Fibroblast of gingiva (primary cell): ENCODE measurements at regions not wholly inside any gene's neighbourhood (a gene's known extent, or its start where the extent isn't known, plus 50 kb on each side); places are given as distances from the start of the nearest gene placed in this dataset.

Experiments used
- DNase-seq: peaks from one replicate; pipeline ENCODE4 v3.0.0-alpha.2; 2011; ENCODE audit warnings: low read depth

DNA sequence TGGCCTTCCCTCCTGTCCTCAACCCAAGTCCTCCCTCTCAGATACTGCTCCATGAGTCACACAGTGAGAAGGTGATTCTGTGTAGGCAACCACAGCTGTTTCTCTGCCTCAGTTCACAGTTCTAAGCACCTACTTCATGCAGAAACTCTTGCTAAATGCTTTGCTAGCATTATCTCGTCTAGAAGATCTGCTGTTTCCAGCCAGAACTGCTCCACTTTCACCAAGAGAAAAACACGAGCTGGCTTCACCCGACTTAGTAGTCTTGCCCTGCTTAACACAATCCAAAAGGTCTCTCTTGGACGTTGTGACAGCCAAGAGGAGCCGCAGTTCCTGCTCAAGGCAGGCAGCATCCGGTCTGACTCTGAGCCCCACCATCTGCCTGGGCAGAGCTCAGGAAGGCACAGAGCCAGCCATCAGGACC is 272.1 kb downstream of the UACA start:
- no peak for DNase-seq

DNA sequence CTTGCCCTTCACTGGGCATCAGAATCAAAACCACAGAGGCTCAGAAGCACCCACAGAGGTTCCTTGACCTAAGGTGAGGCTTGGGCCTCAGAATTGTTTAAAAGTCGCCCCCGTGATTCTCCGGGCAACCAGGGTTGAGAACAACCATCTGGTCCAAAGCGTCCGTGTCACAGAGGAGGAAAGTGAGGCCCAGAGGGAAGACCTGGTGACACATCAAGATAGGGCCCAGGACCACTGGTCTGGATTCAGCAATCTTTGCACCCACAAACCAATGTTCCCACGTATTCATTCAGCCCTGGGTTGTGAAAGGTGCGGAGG is 272.6 kb downstream of the UACA start:
- DNase-seq, result no peak

DNA sequence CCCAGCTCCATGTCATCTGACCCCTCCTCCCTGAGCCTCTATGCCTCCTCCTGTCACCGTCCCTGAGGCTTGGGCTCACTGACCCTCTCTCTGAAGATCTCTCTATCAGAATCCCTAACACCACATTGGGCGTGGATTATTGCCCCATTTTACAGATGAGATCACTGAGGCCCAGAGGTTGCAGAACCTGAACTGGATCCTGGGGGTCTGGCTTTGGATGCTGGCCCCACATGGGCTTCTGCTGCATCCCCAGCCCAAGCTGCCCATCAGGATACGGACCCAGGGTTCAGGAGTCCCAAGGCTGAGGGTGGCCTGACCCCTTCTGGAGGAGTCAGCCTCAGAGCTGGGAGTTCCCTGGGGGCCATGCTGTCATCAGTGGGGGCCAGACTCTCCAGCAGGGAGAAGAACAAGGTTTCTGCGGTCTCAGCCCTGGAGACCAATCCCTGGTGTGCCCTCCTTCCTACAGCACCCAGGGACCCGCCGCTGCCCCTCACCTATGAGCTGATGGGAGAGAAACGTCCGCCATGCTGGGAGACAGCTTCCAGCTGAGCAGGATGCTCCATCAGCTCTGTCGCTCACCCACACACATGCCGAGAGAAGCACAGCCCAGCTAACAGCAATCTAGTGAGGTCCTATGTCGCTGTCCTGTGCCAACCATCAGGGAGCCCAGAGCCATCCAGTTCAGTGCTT is 273.1 kb downstream of the UACA start:
- no peak for DNase-seq

DNA sequence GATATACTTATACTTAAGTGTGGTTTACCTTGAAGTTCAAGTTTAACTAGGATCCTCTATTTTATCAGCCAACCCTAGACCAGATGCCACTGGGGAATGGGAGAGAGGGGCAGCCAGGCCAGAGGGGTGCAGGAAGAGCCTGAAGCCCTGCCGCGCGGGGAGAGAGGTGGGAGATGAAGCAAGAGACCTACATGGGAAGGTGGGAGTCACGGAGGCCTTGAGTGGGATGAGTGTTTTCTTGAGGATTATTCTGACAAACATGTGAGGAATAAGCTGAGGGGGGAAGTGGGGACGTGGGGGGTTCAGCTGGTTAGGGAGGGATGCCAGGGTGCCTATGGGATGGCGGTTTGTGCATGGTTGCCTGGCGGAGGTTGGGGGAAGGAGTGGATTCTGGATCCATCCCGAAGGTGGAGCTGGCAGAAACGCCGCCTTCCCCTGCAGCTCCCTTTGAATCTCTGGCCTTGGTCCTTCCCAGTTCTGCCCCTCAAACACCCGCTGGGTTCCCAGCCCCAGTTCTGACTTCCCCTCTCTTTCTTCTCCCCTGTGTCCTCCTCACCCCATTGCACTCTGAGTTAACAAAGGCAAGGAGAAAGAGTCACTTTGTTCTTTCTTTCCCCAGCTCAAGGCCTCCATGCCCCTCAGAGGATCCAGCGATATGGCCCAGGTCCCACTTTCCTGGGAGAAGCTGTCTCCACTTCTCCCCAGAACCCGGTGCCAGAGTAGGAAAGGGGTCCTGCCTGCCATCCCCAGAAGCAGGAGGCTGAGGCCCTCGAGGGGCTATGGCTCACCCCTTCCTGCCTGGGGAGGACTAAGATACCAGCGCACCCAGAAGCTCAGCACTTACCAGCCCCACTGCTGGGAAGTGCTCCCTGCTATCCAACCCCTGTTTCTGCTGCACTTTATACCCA is 274.2 kb downstream of the UACA start:
- DNase-seq, result no peak

DNA sequence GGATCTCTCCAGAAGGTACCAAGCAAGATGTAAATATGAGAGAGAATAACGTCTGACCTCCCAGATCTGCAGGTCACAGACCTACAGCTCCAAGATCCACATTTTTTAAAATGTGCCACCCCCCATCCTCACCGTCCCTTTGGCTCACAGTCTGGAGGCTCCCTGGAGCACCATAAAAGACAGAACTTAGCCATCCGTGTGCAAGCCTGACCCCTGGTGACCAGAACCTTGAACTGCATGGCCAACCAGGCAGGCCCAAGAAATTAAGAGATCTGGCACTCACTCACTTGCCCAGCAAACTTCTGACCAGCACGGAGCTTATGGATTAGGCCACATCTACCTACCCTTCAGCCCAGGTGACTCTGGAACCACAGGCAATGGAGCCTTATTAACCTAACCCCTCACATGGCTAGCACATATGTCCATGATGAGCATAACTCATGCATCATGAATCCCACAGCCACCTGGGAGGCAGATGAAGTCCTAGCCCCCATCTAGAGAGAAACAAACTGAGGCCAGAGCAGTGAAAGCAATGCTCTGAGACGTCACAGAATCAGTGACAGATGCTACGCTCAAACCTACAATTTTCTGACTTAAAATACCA is 275.3 kb downstream of the UACA start:
- DNase-seq, result peak; percentile 55

DNA sequence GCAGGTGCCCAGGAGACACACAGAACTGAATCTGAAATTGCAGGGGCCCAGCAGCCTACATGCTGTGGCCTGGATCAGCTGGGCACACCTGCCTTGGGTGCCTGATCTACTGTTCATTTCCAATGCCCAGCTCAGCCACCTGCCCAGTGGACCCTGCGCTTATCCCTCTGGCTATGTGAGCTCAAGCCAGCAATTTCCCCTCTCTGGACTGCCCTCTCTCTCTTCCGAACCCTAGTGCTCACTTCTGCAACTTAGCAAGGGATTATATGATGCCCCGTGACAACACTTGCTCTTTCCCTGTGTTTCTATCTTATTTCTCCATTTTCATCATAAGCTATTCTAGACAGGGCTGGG is 276.0 kb downstream of the UACA start:
- no peak for DNase-seq

DNA sequence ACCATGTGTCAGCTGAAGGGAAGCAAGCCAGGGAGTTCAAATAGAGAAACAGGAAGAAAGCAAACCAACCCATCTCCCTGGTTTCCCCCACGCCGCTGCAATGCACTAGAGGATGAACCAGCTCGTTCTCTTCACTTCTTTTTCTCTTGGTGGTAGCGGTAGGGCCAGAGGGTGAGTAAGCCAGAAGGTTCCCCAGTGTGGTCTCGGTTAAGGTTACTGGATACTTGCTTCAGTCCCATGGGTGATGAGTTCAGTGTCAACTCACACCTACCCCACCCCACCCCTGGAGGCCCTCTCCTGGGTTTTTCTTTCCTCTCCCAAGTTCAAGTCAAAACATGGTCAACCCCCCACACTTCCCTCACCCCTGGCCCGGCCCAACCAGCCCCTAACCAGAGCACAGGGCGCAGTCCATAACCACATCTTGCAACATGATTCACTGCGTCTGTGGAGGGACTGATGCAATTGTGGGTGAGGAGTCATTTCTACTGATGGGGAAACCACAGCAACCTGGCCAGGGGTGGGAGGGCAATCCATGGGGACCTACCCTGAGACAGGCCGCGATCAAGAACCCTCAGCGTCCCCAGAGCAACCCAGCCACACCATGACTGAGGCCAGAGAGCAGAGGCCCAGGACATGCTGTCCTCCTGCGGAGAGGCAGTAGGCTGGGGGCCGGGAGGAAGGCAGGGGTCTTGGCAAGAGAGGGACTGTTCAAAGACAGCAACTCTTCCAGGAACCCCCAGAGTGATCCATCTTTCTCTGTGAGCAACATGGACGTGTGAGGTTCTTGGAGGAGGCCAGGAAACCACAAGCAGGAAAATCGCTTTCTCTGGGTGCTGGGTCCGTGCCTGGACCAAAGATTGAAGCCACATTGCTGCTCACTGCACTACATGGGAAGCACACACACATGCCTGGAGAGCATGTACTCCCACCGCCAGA is 276.6 kb downstream of the UACA start:
- DNase-seq, result peak; percentile 92

DNA sequence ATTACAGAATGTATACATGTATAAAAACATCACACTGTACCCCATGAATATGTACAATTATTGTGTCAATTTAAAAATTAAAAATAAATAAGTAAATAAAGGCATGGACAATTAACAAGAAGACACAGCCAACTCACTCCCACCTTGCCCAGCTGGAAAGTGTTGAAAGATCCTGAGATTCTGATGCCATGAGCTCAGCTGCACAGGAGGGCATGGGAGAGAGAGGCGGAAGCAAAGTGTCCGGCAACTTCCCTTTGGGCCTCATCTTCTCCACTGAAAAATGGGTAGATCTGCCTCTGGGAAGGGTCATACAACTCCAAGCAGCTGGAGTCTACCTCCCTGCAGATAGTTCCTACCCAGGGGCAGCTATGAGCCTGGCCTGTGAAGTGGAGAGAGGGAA is 277.3 kb downstream of the UACA start:
- DNase-seq, result no peak

DNA sequence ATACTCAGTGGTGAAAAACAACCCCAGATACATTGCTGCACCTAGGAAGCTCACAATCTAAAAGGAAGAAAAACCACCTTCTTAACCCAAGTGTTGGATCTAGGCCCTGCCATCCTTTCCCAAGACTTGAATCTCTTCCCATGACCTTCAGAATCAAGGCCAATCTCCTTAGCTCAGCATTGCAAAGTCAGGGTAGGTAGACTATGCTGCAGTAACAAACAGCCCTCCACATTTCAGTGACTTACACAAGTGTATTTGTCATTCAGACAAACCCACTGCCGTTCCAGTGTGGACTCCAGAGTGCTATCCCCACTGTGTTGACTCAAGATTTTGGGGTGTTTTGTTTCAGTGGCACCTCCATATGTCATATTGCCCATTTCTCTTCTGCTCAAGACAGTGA is 278.4 kb downstream of the UACA start:
- DNase-seq, result no peak

DNA sequence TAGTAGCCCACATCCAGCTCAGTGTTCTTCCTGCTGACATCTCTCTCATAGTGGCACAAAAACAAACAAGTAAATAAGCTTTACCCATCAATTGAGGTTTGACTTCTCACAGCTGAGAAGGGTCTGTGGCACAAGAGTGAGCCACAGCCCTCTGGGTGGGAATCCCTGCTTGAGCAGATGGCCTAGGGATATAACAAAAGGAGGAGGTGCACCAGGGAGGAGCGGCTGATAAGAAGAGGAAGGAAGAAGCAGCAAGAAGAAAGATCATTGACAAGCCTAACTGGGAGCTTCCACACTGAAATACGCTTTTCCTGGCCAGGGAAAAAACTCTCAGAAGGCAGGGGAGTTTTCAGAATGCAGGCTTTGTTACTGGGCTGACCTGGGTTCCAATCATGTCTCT is 279.8 kb downstream of the UACA start:
- DNase-seq, result no peak

DNA sequence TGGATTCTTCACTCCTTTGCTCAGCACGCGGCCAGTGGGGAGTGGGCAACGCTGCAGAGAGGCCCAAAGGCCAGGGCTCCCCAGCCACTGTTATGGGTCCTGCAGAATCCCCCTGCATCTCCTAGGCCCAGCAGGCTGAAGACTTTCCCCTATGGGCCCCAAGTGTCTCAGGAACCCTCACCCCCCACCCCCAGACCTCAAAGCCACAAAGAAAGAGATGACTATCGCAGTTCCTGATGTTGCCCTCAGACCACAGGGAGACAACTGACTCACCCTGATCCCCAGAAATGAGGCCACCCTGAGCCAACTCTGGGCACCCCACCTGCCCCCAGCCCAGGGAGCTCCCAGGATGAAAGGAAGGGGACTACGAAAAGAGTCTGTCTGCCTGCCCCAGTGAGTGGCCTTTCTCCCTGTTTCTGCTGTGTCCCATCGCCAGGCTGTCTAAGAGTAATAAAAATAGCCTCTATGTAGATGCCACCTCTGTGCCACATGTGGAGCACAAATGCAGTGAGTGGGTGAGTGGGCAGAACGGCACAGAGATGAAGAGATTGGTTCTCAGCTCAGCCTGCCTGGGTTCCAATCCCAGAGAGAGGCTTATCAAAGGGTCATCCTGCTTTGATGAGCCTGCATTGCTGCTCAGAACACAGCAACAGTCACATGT is 283.0 kb downstream of the UACA start:
- no peak for DNase-seq

DNA sequence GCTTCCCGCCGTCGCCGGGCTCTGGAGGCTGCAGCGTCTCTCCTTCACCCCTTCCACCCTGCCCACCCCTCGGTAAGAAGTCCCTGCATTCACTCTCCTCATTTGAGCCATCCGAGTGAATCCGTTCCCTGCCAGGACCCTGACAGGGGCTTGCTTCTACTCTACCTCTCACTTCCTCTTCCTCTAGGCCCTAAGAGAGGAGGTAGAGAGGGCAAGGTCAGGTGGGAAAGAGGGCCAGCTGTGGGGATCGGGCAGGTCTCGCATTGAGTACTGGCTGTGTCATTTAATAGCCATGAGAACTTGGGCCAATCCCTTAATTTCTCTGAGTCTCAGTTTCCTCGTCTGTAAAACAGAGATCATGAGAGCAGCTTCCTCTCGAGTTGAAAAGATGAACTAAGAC is 283.6 kb downstream of the UACA start:
- no peak for DNase-seq

DNA sequence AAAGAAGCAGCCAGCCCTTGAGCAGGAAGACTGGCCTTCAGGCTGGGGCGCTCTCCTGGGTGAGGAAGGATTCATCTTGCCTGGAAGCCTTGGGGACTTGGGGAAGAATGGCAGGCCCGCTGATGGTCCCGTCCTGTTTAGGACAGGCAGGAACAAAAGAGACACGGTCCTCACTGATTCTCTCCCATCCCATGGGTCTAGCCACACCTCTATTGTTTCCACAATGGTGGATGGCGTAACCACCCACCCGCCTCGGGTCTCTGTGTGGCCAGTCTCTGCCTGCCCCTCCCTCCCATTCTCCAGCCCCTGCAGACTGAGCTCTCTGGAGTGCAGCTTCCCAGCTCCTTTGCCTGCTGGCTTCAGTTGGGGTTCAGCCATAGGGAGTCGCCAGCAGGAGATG is 284.3 kb downstream of the UACA start:
- no peak for DNase-seq

DNA sequence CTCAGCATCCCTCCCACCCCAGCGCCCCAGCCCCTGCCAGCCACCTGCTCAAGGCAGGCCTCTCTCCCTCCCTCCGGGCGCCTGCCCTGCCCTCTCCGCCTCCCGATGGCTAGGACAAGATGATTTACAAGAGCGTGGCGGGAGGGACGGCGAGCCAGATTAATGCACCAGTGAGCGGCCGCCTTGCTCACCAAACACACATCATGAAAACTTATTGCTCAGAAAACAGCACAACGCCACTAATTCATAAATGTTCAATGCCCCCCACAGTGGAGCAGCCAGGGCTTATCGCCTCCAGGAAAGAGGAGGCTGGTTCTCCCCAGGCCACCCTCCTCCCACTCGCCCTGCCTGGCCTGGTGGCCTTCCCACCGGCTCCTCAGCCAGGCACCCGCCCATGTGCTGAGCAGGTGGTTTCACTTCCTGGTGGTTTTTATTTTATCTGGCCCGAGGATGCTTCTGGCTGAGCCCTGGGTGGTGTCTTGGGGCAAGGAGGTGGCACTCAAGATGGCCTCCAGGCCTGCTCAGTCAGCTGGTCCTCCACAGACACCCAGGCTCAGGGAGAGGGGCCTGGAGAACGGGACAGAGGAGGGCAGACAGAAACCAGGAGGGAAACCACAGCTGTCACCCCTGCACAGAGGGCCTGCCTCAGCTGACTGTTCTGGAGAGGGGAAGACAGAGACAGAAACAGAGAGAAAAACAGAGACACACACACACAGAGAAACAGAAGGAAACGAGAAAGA is 284.9 kb downstream of the UACA start:
- DNase-seq, result no peak

DNA sequence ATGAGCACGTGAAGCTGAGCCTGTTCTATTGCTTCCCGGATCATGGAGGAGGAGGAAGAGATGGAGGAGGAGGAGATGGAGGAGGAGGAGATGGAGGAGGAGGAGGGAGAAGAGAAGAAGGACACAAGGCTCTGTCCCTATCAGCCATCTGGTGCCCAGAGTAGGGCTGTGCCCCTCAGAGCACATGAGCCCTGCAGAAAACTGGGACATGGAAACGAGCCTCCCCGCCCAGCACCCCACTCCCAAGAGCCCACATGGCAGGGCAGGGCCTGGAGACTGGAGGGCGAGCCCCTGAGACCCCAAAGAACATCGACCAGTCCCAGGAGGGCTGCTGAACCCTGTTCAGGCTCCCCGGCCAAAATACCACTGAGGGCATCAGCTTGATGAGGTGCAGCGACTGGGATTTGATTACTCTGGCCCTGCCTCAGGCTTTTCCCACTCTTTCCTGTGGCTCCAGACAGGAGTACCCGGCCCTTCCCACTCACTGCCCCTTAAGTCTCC is 285.6 kb downstream of the UACA start:
- no peak for DNase-seq

DNA sequence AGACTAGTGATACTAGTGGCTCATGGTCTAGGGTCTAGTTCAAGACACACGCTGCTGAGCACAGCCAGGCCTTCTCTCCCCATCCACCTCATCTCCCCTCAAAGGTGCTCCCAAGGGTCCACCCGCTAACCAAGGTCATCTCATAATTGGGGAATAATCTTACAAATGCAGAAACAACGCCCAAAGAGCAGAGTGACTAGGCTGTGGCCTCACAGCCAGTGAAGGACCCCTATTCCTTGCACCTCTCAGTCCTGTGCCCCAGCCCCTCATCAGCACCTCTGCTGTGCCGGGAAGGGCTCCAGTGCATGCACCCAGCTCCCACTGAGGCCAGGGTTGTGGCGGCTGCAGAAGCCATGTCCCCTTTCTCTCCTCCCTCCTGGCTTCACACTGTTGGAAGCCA is 286.9 kb downstream of the UACA start:
- DNase-seq, result no peak

DNA sequence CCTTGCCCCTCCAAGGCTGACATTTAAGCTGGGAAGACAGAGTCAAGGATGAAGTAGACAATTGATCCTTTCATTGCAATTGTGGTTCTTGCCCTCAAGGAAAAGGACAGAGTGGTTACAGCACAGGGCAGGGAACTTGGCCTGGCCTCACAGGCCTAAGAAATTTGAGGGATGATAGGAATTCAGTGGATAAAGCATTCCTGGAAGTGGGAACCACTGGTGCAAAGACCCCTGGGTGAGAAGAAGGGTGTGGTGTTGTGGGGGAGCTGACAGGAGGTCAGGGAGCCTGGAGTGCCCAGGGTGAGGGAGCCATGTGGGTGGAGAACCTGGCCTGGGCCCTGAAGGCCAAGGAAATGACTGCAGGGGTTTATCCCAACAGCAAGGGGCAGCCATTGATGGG is 287.4 kb downstream of the UACA start:
- DNase-seq, result no peak

DNA sequence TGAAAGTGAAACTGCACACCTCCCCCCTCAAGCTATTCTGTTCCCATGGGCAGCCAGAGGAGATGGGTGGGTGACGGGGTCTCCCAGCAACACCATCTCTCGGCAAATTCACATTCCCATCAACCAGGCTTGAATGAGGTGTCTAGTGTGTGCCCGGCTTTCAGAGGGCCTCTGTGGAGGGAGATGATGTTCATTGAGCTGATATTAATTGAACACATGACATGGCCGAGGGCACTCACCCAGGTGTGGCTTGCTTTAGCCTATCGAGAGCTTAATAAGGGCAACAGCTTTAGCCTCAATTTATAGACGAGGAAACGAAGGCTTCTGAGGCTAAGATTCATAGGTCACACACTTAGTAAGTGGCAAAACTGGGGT is 288.0 kb downstream of the UACA start:
- DNase-seq, result no peak

DNA sequence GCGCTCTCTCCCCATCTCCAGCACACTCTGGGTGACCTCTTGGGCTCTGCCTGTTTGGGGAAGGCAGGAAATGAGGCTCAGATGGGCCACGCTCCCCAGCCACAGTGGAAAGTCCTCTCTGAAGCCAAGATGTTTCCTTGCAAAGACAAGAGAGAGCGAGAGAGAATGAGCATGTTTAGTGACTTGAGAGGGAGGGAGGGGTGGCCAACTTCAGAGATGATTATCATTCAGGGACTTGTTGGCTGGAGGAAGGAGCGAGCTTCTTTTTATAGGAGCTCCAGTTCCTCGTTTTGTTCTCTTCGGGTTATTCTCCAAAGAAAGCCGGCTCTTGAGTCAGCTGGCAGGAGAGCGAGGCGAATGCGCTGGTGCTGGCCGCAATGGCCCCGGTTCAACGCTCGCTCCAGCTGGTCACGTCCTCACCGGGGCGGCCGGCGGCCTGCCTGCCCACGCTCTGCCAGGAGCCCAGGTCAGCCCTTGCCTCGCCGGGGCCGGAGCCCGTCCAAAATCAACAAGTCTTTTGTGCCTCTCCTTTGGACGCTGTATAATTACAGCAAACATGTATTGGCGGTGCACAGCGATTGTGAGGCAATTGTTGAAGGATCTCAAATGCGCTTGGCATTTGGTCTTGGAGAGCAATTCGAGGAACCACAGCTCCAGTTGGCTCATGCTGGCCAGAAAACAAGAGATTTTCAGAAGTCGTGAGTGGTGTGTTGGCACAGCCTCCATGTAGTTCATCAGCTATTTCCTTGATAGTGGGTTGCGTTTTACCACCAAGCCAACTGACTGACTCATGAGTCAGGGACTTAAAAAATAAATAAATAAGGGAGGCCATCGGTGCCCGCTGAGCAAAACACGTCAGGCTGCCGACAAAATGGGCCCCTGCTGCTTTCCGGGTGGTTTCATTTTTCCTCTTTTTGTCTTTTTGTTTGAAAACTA is 288.6 kb downstream of the UACA start:
- peak; percentile 100 for DNase-seq
